Vagina (tissue), 2 donors: ENCODE measurements at regions not wholly inside any gene's neighbourhood (a gene's known extent, or its start where the extent isn't known, plus 50 kb on each side); places are given as distances from the start of the nearest gene placed in this dataset.

ENCODE experiments used
- POLR2A ChIP-seq, 2 donors: fragments of 450-650 bp; IDR thresholded peaks; one replicate each; pipeline ENCODE4 v1.6.1; 2017; ENCODE audit warnings: antibody characterized with exemption in 2 of 2, mild to moderate bottlenecking in 2 of 2, moderate library complexity in 2 of 2
- POLR2AphosphoS5 ChIP-seq, 2 donors: sonication (generic); formaldehyde crosslinking; IDR thresholded peaks; one replicate each; pipeline ENCODE4 v1.9.0; 2017; ENCODE audit warnings: antibody characterized with exemption in 2 of 2, mild to moderate bottlenecking in 2 of 2, low read depth in 1 of 2; ENCODE audit not compliant: insufficient read depth in 1 of 2
- TF ChIP-seq, protein P1 (sequence below), 3 experiments: fragments of 450-650 bp in 2 of 3; fragments of 200-600 bp in 1 of 3; sonication (generic) in 1 of 3; IDR thresholded peaks; one replicate each; pipeline ENCODE4 v1.5.1; 2017 to 2019; ENCODE audit warnings: antibody characterized with exemption in 3 of 3, mild to moderate bottlenecking in 2 of 3, moderate library complexity in 2 of 3

DNA sequence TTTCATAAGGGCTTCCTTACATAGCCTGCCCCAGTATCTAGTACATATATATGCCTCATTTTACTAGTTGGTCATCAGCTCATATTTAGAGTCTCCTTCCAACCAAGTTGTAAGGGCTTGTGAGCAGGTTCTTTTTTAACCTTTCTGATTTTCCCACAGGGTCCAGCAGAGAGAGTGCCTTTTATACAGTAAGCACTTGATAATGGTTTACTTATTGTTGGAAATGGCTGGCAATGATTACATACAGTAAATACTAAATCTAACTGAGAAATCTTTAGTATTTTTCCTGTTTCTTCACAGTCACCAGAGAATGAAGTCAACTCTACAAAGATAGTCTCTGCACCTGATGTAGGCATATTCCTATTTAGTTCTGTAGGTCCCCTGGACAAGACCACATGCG lies 135.1 kb upstream of the B3GAT2 start:
- TF ChIP-seq POLR2A (IDR thresholded peaks at IDR 0.05) = no peak
- TF ChIP-seq, protein P1, sequence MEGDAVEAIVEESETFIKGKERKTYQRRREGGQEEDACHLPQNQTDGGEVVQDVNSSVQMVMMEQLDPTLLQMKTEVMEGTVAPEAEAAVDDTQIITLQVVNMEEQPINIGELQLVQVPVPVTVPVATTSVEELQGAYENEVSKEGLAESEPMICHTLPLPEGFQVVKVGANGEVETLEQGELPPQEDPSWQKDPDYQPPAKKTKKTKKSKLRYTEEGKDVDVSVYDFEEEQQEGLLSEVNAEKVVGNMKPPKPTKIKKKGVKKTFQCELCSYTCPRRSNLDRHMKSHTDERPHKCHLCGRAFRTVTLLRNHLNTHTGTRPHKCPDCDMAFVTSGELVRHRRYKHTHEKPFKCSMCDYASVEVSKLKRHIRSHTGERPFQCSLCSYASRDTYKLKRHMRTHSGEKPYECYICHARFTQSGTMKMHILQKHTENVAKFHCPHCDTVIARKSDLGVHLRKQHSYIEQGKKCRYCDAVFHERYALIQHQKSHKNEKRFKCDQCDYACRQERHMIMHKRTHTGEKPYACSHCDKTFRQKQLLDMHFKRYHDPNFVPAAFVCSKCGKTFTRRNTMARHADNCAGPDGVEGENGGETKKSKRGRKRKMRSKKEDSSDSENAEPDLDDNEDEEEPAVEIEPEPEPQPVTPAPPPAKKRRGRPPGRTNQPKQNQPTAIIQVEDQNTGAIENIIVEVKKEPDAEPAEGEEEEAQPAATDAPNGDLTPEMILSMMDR (IDR thresholded peaks at IDR 0.05) = no peak
- TF ChIP-seq POLR2AphosphoS5 (IDR thresholded peaks at IDR 0.05; ENCODE audit: insufficient read depth in 1 of 2, low read depth in 1 of 2) = no peak
